Neural progenitor cell (in vitro differentiated cells): ENCODE measurements at regions not wholly inside any gene's neighbourhood (a gene's known extent, or its start where the extent isn't known, plus 50 kb on each side); places are given as distances from the start of the nearest gene placed in this dataset.
"Not testable (repeated sequence)": the region's sequence is repeated elsewhere in the genome, so short reads cannot be mapped to it uniquely, and the experiment has no call there.

Source experiments
- DNase-seq: peaks from one replicate; pipeline ENCODE4 v3.0.0-alpha.2; 2016; ENCODE audit warnings: low spot score
- H2AFZ ChIP-seq: fragments of 200-600 bp; sonication (generic); replicated peaks from 2 replicates; pipeline ENCODE4 v1.6.1; 2016; ENCODE audit warnings: antibody characterized with exemption
- H3F3A ChIP-seq: fragments of 200-600 bp; sonication (generic); 2 replicates; pipeline ENCODE4 v1.6.1; 2016; ENCODE audit warnings: antibody characterized with exemption, low read depth
- H3K27ac ChIP-seq: fragments of 200-600 bp; sonication (generic); 2 replicates; pipeline ENCODE4 v1.5.1; 2016; ENCODE audit warnings: mild to moderate bottlenecking
- H3K27me3 ChIP-seq: fragments of 200-600 bp; sonication (generic); 2 replicates; pipeline ENCODE4 v1.6.1; 2016; ENCODE audit warnings: mild to moderate bottlenecking, moderate library complexity
- H3K36me3 ChIP-seq: fragments of 200-600 bp; sonication (generic); 2 replicates; pipeline ENCODE4 v1.5.1; 2016
- H3K4me1 ChIP-seq: fragments of 200-600 bp; sonication (generic); 2 replicates; pipeline ENCODE4 v1.6.1; 2016; ENCODE audit warnings: mixed run types
- H3K4me2 ChIP-seq: fragments of 200-600 bp; sonication (generic); 2 replicates; pipeline ENCODE4 v1.6.1; 2016
- H3K4me3 ChIP-seq: fragments of 200-600 bp; sonication (generic); 2 replicates; pipeline ENCODE4 v1.5.1; 2016
- H3K79me2 ChIP-seq: fragments of 200-600 bp; sonication (generic); 2 replicates; pipeline ENCODE4 v1.6.1; 2016; ENCODE audit warnings: low read depth
- H3K9ac ChIP-seq: fragments of 200-600 bp; sonication (generic); 2 replicates; pipeline ENCODE4 v1.6.1; 2016
- H3K9me3 ChIP-seq: fragments of 200-600 bp; sonication (generic); 2 replicates; pipeline ENCODE4 v1.5.1; 2016; ENCODE audit warnings: low read depth
- H4K20me1 ChIP-seq: fragments of 200-600 bp; sonication (generic); 2 replicates; pipeline ENCODE4 v1.6.1; 2016; ENCODE audit warnings: low read depth
- H3K27ac Mint-ChIP-seq: 3 replicates; pipeline ENCODE4 v1.8.0; 2021; ENCODE audit warnings: mixed read lengths
- H3K27me3 Mint-ChIP-seq: 2 replicates; pipeline ENCODE4 v1.8.0; 2022; ENCODE audit warnings: low read depth, mild to moderate bottlenecking, inconsistent platforms, moderate library complexity, mixed read lengths; ENCODE audit not compliant: insufficient read depth
- H3K36me3 Mint-ChIP-seq: 3 replicates; pipeline ENCODE4 v1.8.0; 2021; ENCODE audit warnings: mixed read lengths
- H3K4me1 Mint-ChIP-seq: 3 replicates; pipeline ENCODE4 v1.8.0; 2021; ENCODE audit warnings: mixed read lengths
- H3K4me3 Mint-ChIP-seq: 3 replicates; pipeline ENCODE4 v1.8.0; 2021; ENCODE audit warnings: mild to moderate bottlenecking, moderate library complexity, mixed read lengths
- H3K9me3 Mint-ChIP-seq: 3 replicates; pipeline ENCODE4 v1.8.0; 2020; ENCODE audit warnings: mixed read lengths
- EZH2 ChIP-seq: fragments of 200-600 bp; sonication (generic); IDR thresholded peaks from 2 replicates; pipeline ENCODE4 v1.6.1; 2017; ENCODE audit warnings: antibody characterized with exemption, mild to moderate bottlenecking, moderate library complexity
- EZH2phosphoT487 ChIP-seq: fragments of 200-600 bp; sonication (generic); IDR thresholded peaks from 2 replicates; pipeline ENCODE4 v1.6.1; 2017; ENCODE audit warnings: antibody characterized with exemption
- TF ChIP-seq, protein P1 (sequence below): fragments of 200-600 bp; sonication (generic); IDR thresholded peaks from 2 replicates; pipeline ENCODE4 v1.5.1; 2017; ENCODE audit warnings: antibody characterized with exemption, mild to moderate bottlenecking

DNA sequence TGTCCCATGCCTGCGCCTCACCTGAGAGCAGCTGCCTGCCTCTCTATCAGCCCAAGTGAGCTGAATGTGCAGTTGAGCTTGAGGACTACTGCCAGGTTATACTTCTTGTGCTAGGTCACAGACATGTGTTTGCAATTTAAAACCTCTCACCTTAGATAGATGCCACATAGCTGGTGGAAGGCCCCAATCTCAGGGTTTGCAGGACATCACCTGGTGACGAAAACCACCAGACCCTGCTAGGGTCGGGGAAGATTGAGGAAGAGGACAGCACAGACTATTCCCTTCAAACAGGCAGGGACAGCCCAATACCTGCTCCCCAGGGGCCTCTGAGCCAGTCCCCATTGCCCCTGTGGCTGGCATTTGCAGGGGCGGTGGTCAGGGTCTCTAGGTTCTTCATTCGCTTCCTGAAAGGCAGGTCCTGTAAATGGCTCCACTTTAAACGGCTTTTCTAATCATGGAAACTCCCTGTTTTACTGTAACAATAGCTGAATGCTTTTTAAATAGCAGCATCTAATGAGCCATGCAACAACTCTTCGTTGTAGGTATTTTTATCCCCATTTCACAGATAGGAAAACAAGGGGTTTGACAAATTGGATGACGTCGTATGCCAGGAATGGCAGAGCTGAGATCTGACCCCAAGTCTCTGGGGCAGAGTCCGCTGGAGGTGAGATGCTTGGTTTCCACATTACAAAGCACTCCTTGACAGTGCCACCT, 80.1 kb downstream of the EMX2 start:
- no peak overlapping the region for H2AFZ ChIP-seq
- H3K4me2 ChIP-seq, result no peak overlapping the region
- H3K4me1 ChIP-seq, result no peaks in the 10 kb centered on the region
- H3K36me3 ChIP-seq, result no peaks in the 10 kb centered on the region
- H3K79me2 ChIP-seq, result no peaks in the 10 kb centered on the region
- H4K20me1 ChIP-seq, result no peaks in the 10 kb centered on the region
- H3K4me3 ChIP-seq, result no peak overlapping the region
- Mint-ChIP-seq H3K36me3 (no peaks in the 10 kb centered on the region), H3K27ac (no peak overlapping the region), H3K27me3 (peaks cover 4% of the 10 kb centered on the region), H3K9me3 (no peaks in the 10 kb centered on the region), H3K4me1 (no peaks in the 10 kb centered on the region), H3K4me3 (no peak overlapping the region)
- H3K9ac ChIP-seq, result no peak overlapping the region
- no peaks in the 10 kb centered on the region for H3K9me3 ChIP-seq
- TF ChIP-seq EZH2 (no peak), EZH2phosphoT487 (no peak)
- TF ChIP-seq, protein P1, sequence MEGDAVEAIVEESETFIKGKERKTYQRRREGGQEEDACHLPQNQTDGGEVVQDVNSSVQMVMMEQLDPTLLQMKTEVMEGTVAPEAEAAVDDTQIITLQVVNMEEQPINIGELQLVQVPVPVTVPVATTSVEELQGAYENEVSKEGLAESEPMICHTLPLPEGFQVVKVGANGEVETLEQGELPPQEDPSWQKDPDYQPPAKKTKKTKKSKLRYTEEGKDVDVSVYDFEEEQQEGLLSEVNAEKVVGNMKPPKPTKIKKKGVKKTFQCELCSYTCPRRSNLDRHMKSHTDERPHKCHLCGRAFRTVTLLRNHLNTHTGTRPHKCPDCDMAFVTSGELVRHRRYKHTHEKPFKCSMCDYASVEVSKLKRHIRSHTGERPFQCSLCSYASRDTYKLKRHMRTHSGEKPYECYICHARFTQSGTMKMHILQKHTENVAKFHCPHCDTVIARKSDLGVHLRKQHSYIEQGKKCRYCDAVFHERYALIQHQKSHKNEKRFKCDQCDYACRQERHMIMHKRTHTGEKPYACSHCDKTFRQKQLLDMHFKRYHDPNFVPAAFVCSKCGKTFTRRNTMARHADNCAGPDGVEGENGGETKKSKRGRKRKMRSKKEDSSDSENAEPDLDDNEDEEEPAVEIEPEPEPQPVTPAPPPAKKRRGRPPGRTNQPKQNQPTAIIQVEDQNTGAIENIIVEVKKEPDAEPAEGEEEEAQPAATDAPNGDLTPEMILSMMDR, result no peak
- no peaks in the 10 kb centered on the region for H3F3A ChIP-seq
- no peak overlapping the region for H3K27ac ChIP-seq
- DNase-seq, result no peak
- H3K27me3 ChIP-seq, result no peaks in the 10 kb centered on the region

GRCh38 chr10:117626228-117626627, 83.7 kb downstream of the EMX2 start:
- H3K36me3 Mint-ChIP-seq, result no peaks in the 10 kb centered on the region
- no peak overlapping the region for H2AFZ ChIP-seq
- no peak for DNase-seq

DNA sequence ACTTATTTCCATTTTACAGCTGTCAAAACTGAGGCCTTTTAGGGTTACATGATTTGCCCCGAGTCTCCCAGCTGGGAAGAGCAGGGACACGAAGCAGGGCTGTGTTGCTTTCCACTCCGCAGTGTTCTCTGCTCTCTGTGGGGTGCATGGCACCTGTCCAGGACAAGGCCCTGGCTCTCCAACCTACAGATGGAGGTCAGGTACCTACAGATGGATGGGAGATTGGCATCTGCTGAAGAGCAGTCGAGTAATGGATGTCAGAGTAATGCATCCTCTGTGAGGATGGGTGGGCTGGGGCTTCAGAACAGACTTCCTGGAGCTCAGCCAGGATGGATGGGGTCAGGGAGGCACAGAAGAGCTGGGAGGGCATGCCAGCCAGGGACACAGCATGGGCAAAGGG, 85.0 kb downstream of the EMX2 start:
- no peaks in the 10 kb centered on the region for H3F3A ChIP-seq
- no peak overlapping the region for H3K27ac Mint-ChIP-seq
- no peaks in the 10 kb centered on the region for H3K79me2 ChIP-seq
- no peak overlapping the region for H2AFZ ChIP-seq
- no peak for TF ChIP-seq EZH2phosphoT487
- no peak overlapping the region for H3K9ac ChIP-seq
- H3K4me2 ChIP-seq, result no peak overlapping the region
- H3K4me1 ChIP-seq, result no peaks in the 10 kb centered on the region
- no peaks in the 10 kb centered on the region for H3K9me3 ChIP-seq
- no peaks in the 10 kb centered on the region for H4K20me1 ChIP-seq
- H3K4me1 Mint-ChIP-seq, result no peaks in the 10 kb centered on the region
- H3K27me3 ChIP-seq, result no peaks in the 10 kb centered on the region
- H3K27ac ChIP-seq, result no peak overlapping the region
- H3K36me3 ChIP-seq, result no peaks in the 10 kb centered on the region
- no peak for DNase-seq
- no peaks in the 10 kb centered on the region for H3K36me3 Mint-ChIP-seq
- H3K9me3 Mint-ChIP-seq, result no peaks in the 10 kb centered on the region
- peaks cover 2% of the 10 kb centered on the region for H3K27me3 Mint-ChIP-seq
- H3K4me3 ChIP-seq, result no peak overlapping the region
- H3K4me3 Mint-ChIP-seq, result no peak overlapping the region

More at GRCh38 chr10:117626228-117626627, 83.7 kb downstream of the EMX2 start:
- Mint-ChIP-seq H3K27me3 (peaks cover 4% of the 10 kb centered on the region), H3K27ac (no peak overlapping the region), H3K4me3 (no peak overlapping the region), H3K4me1 (no peaks in the 10 kb centered on the region), H3K9me3 (no peaks in the 10 kb centered on the region)
- no peak overlapping the region for H3K4me3 ChIP-seq
- no peak overlapping the region for H3K4me2 ChIP-seq
- TF ChIP-seq, protein P1, result no peak
- TF ChIP-seq EZH2phosphoT487, result no peak
- TF ChIP-seq EZH2, result no peak
- no peaks in the 10 kb centered on the region for H3K4me1 ChIP-seq
- no peaks in the 10 kb centered on the region for H4K20me1 ChIP-seq
- no peak overlapping the region for H3K9ac ChIP-seq
- H3F3A ChIP-seq, result no peaks in the 10 kb centered on the region
- no peaks in the 10 kb centered on the region for H3K79me2 ChIP-seq
- H3K36me3 ChIP-seq, result no peaks in the 10 kb centered on the region
- H3K27me3 ChIP-seq, result no peaks in the 10 kb centered on the region
- no peaks in the 10 kb centered on the region for H3K9me3 ChIP-seq
- H3K27ac ChIP-seq, result no peak overlapping the region

DNA sequence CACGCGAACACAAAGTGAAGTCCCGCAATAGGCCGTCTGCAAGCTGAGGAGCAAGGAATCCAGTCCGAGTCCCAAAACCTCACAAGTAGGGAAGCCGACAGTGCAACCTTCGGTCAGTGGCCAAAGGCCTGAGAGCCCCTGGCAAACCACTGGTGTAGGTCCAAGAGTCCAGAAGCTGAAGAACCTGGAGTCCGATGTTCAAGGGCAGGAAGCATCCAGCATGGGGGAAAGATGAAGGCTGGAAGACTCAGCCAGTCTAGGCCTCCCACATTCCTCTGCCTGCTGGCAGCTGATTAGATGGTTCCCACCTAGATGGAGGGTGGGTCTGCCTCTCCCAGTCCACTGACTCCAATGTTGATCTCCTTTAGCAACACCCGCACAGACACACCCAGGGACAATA, 87.2 kb downstream of the EMX2 start:
- H3K4me3 Mint-ChIP-seq, DNase-seq, H3K9me3 Mint-ChIP-seq, H3F3A ChIP-seq, H3K4me3 ChIP-seq, H3K9ac ChIP-seq, H3K27ac Mint-ChIP-seq, H3K36me3 ChIP-seq, H3K79me2 ChIP-seq, H3K4me1 ChIP-seq, H3K27me3 ChIP-seq, H4K20me1 ChIP-seq, H3K27me3 Mint-ChIP-seq, H3K36me3 Mint-ChIP-seq, H3K9me3 ChIP-seq, H3K4me2 ChIP-seq, H2AFZ ChIP-seq, H3K4me1 Mint-ChIP-seq, H3K27ac ChIP-seq: not testable (repeated sequence)
